HG03066 (cell line): ENCODE measurements at regions not wholly inside any gene's neighbourhood (a gene's known extent, or its start where the extent isn't known, plus 50 kb on each side); places are given as distances from the start of the nearest gene placed in this dataset.
"Not testable (repeated sequence)": the region's sequence is repeated elsewhere in the genome, so short reads cannot be mapped to it uniquely, and the experiment has no call there.

ENCODE experiments used
- ATAC-seq: cut with Tn5 transposase; IDR thresholded peaks from one replicate; pipeline ENCODE4 v1.9.1; 2021; ENCODE audit warnings: low read depth; ENCODE audit not compliant: unreplicated experiment

DNA sequence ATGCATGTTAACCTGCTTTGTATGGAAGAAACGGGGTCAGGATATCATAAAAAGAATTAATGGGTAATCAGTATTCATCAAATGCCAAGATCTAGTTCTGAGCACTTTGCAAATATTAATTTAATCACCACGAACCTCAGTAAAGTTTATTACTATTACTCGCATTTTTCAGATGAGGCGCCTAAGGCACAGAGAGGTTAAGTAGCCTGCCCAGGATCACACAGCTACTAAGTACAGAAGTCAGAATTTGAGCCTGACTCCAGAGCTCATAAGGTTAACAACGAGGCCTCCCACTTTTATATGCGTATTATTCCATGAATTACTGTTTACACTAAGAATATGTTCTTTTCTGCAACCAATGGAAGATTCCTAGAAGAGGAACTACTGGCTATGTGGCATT, 109.6 kb upstream of the KLF13 start:
- no peak for ATAC-seq

GRCh38 chr15:31217566-31218270, 108.9 kb upstream of the KLF13 start:
- no peak for ATAC-seq

- no peak for ATAC-seq
These were observed 107.4 kb upstream of the KLF13 start for GRCh38 chr15:31219221-31219620.

DNA sequence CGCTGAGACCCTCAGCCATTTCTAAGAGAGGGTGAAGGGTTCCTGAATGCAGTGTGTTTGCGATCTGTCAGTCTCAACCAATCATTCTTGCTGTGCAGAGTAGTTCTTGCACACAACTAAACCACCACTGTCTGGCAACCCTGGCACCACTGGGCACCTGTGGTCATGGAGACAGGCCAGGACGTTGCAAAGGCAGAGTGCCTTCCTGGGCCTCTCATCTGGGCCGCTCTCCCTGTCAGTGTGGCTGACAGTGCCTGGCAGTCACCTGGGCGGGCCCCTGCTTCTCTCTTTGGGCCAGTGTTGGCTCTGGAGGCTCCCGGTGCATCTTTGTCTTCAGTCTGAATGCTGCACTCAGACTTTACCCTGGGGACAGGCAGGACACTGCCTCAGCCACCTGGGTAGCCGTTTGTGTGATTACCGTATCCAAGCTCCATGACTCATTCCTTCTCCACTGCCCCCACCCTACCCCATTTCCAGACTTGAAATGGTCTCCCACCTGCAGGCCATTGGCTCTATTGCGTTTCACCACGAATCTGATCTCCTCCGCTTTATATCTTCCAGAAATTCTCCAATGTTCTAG, 104.6 kb upstream of the KLF13 start:
- ATAC-seq = no peak

DNA sequence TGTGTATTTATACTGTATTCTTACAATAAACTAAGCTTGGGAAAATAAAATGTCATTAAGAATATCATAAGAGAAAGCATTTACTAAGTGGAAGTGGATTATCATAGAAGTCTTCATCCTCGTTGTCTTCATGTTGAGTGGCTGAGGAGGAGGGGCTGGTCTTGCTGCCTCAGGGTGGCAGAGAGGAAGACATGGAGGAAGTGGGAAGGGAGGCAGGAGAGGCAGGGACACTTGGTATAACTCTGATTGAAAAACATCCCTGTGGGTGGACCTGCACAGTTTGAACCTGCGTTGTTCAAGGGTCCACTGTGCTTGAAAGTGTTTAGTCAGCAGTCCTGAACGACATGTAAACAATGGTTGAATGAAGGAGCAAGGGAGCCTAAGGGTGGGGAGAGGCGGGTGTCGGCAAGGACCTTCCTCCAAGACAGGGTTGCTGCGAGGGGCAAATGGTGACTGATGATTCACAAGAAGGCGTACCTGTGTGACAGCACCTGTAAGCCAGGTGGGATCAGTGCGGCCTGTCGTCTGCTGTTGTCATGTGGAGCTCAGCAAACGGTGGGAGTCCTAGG, 103.8 kb upstream of the KLF13 start:
- ATAC-seq = no peak

DNA sequence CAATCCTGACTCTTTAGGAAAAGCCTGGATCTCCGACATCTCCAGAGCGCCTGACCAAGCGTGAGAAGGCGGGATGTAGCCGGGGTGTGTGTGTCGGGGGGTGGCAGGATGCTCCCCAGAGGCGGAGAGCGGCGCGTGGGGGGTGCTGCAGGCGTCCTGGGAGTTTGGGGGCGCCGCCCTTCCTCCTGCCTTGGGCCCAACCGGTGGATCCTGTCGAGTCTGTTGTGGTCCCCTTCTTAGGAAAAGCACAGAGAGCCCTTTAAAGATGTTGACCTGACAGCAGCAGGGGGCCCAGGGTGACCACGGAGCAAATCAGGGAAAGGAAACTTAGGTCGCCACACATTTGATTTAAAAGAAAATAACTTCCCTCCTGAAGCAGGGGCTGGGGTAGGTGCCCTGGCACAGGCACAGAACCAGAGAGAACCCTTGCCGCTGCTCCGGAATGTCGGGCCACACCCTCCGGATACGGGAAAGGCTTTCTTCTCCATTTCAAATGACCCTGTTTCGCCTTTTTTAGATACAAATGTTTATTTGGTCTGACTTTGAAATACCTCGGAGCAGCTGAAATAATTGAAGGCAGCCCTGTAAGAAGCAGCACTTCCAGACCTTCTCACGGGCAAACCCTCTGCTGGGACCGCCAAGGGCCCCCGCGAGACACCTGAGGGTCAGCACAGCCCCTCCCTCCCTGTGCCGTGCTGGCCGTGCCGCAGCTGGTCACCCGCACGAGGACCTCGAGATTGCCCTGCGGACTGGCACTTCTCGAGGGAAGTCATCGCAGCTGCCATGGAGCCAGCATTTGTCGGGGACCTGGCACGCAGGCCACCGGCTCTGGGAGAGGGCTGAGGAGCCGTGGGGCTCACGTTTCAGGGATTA, 102.9 kb upstream of the KLF13 start:
- ATAC-seq = no peak

DNA sequence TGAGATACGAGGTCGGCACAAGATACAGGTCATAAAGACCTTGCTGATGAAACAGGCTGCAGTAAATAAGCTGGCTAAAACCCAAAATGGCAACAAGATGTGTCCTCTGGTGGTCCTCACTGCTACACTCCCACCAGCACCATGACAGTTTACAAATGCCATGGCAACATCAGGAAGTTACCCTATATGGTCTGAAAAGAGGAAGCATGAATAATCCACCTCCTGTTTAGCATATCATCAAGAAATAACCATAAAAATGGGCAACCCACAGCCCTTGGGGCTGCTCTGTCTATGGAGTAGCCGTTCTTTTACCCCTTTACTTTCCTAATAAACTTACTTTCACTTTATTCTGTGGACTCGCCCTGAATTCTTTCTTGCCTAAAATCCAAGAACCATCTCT, 102.0 kb upstream of the KLF13 start:
- not testable (repeated sequence) for ATAC-seq

DNA sequence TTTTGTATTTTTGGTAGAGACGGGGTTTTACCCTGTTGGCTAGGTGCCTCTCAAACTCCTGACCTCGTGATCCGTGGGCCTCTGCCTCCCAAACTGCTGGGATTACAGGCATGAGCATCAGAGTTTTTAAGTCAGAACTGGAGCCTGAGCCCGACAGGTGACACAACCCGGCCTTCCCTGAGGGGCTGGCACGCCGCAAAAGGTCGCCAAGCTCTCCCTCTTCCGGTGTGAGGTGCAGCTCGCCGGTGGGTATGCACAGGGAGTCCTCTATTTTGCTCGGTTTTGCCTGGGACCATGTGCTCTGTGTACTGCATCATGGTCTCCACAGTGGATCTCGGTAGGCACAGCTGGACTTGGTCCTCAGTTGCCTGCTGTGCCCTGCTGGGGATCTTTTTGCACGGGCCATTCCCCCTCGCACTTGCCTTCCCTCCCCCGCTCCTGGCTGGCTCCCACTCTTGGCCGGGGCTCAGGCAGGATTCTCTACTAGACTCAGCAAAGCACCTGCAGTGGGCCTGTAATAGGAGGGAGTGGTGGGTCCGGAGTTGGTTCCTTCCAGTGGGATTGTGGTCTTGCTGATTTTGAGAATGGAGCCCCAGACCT, 101.2 kb upstream of the KLF13 start:
- ATAC-seq = no peak

- no peak for ATAC-seq
These were observed 100.6 kb upstream of the KLF13 start for GRCh38 chr15:31226021-31226420.

GRCh38 chr15:31227235-31227634, 99.4 kb upstream of the KLF13 start:
- no peak for ATAC-seq

GRCh38 chr15:31228011-31228484, 98.6 kb upstream of the KLF13 start:
- no peak for ATAC-seq

GRCh38 chr15:31228980-31229826, 97.4 kb upstream of the KLF13 start:
- ATAC-seq = peak; percentile 69

- ATAC-seq = peak; percentile 71
These were observed 95.8 kb upstream of the KLF13 start for GRCh38 chr15:31230630-31231485.

DNA sequence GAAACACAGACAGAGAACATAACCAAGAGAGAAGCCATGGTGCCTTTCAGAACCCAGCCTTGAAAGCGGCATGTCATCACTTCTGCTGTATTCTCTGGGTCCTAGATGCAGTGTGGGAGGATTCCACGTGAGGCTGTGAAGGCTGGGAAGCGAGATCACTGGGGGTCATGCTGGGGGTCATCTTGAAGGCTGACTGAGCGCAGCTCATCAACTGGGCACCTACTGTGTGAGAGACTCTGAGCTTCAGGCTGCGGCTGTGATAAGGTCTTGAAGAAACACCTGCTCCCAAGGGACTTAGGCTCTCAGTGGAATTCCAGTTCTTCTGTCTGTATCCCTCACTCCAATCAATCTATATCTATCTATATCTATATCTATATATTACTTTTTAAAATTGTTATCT, 91.8 kb upstream of the KLF13 start:
- ATAC-seq = no peak

GRCh38 chr15:31235311-31236183, 91.1 kb upstream of the KLF13 start:
- no peak for ATAC-seq

- no peak for ATAC-seq
These were observed 90.2 kb upstream of the KLF13 start for GRCh38 chr15:31236184-31237042.

GRCh38 chr15:31237043-31237324, 89.7 kb upstream of the KLF13 start:
- no peak for ATAC-seq
